HG02852 (cell line): ENCODE measurements at regions not wholly inside any gene's neighbourhood (a gene's known extent, or its start where the extent isn't known, plus 50 kb on each side); places are given as distances from the start of the nearest gene placed in this dataset.
A peak's percentile ranks its signal among the peaks of the same experiment; 100 is the strongest.

ENCODE experiments used
- ATAC-seq: cut with Tn5 transposase; IDR thresholded peaks from one replicate; pipeline ENCODE4 v1.9.1; 2021; ENCODE audit warnings: mild to moderate bottlenecking, moderate library complexity; ENCODE audit not compliant: unreplicated experiment

- no peak for ATAC-seq
Measured at GRCh38 chr22:22743128-22743760, 98.8 kb downstream of the GGTLC2 start.

- ATAC-seq = no peak
Measured at GRCh38 chr22:22744412-22745224, 100.2 kb downstream of the GGTLC2 start.

- no peak for ATAC-seq
Measured at GRCh38 chr22:22745225-22746060, 101.0 kb downstream of the GGTLC2 start.

- no peak for ATAC-seq
Measured at GRCh38 chr22:22746061-22746962, 101.9 kb downstream of the GGTLC2 start.

- ATAC-seq = peak; percentile 56
Measured at GRCh38 chr22:22746963-22747933, 102.8 kb downstream of the GGTLC2 start.

- ATAC-seq = no peak
Measured at GRCh38 chr22:22748297-22748743, 103.9 kb downstream of the GGTLC2 start.

- ATAC-seq = no peak
Measured at GRCh38 chr22:22748756-22749155, 104.3 kb downstream of the GGTLC2 start.

- ATAC-seq = no peak
Measured at GRCh38 chr22:22749167-22749758, 104.8 kb downstream of the GGTLC2 start.

GRCh38 chr22:22750335-22751042 is 106.1 kb downstream of the GGTLC2 start:
- ATAC-seq = no peak

- no peak for ATAC-seq
Measured at GRCh38 chr22:22751043-22751603, 106.7 kb downstream of the GGTLC2 start.

- ATAC-seq = no peak
Measured at GRCh38 chr22:22752199-22752555, 107.8 kb downstream of the GGTLC2 start.

- ATAC-seq = no peak
Measured at GRCh38 chr22:22752556-22753477, 108.4 kb downstream of the GGTLC2 start.

- ATAC-seq = no peak
Measured at GRCh38 chr22:22753526-22754267, 109.3 kb downstream of the GGTLC2 start.

- ATAC-seq = no peak
Measured at GRCh38 chr22:22754268-22754657, 109.8 kb downstream of the GGTLC2 start.

GRCh38 chr22:22754961-22755777 is 110.8 kb downstream of the GGTLC2 start:
- ATAC-seq = no peak

GRCh38 chr22:22755778-22756100 is 111.3 kb downstream of the GGTLC2 start:
- ATAC-seq = no peak
